Gastroesophageal sphincter (tissue), 4 donors: ENCODE measurements at regions not wholly inside any gene's neighbourhood (a gene's known extent, or its start where the extent isn't known, plus 50 kb on each side); places are given as distances from the start of the nearest gene placed in this dataset.
"Not testable (repeated sequence)": the region's sequence is repeated elsewhere in the genome, so short reads cannot be mapped to it uniquely, and the experiment has no call there.

Experiments used
- ATAC-seq: fragments of 150-250 bp; one replicate; pipeline ENCODE4 v1.9.1; 2016; ENCODE audit warnings: mild to moderate bottlenecking, moderate library complexity
- H3K27ac ChIP-seq, 4 donors: fragments of 200-600 bp; sonication (generic) in 3 of 4; 1 replicate in 3 of 4; 2 replicates in 1 of 4; pipeline ENCODE4 v1.5.1; 2016 to 2019
- H3K27me3 ChIP-seq: fragments of 200-600 bp; sonication (generic); one replicate; pipeline ENCODE4 v1.5.1; 2019
- H3K36me3 ChIP-seq, 2 donors: fragments of 200-600 bp; sonication (generic); one replicate each; pipeline ENCODE4 v1.5.1; 2019; ENCODE audit warnings: control low read depth in 1 of 2
- H3K4me1 ChIP-seq, 3 donors: fragments of 200-600 bp; sonication (generic); 1 replicate in 2 of 3; 2 replicates in 1 of 3; pipeline ENCODE4 v1.5.1; 2016 to 2019; ENCODE audit warnings: control low read depth in 2 of 3
- H3K4me3 ChIP-seq, 2 donors: fragments of 200-600 bp; sonication (generic); one replicate each; pipeline ENCODE4 v1.5.1; 2019; ENCODE audit warnings: mild to moderate bottlenecking in 1 of 2, moderate library complexity in 1 of 2
- H3K9me3 ChIP-seq, 3 donors: fragments of 200-600 bp; sonication (generic); one replicate each; pipeline ENCODE4 v1.5.1; 2017 to 2019; ENCODE audit warnings: control low read depth in 2 of 3
- CTCF ChIP-seq, 4 experiments: fragments of 200-600 bp in 2 of 4; fragments of 450-650 bp in 2 of 4; sonication (generic) in 1 of 4; IDR thresholded peaks; one replicate each; pipeline ENCODE4 v1.5.1; 2017 to 2019; ENCODE audit warnings: antibody characterized with exemption in 4 of 4, mild to moderate bottlenecking in 2 of 4, moderate library complexity in 2 of 4
- EP300 ChIP-seq: sonication (generic); formaldehyde crosslinking; IDR thresholded peaks from one replicate; pipeline ENCODE4 v1.6.1; 2017; ENCODE audit warnings: antibody characterized with exemption, mild to moderate bottlenecking
- POLR2A ChIP-seq, 2 donors: fragments of 450-650 bp; IDR thresholded peaks; one replicate each; pipeline ENCODE4 v1.6.1; 2017; ENCODE audit warnings: antibody characterized with exemption in 2 of 2, mild to moderate bottlenecking in 2 of 2, moderate library complexity in 1 of 2
- POLR2AphosphoS5 ChIP-seq: sonication (generic); formaldehyde crosslinking; IDR thresholded peaks from one replicate; pipeline ENCODE4 v1.6.1; 2017; ENCODE audit warnings: antibody characterized with exemption
- WGBS, 2 donors: methylation state at CpG; one replicate each; pipeline ENCODE4 v1.1.5; 2018; ENCODE audit warnings: low coverage in 1 of 2; 5-methylcytosine and 5-hydroxymethylcytosine counted together

- ATAC-seq, result no peak
- Histone ChIP-seq H3K4me1 (no peaks in the 10 kb centered on the region), H3K36me3 (no peaks in the 10 kb centered on the region), H3K27me3 (no peaks in the 10 kb centered on the region), H3K4me3 (no peak overlapping the region), H3K27ac (no peak overlapping the region), H3K9me3 (peaks cover 0 to 13% (median 0%) of the 10 kb centered on the region in 3 donors)
- TF ChIP-seq POLR2A (IDR thresholded peaks at IDR 0.05) (no peak), EP300 (no peak), POLR2AphosphoS5 (no peak), CTCF (IDR thresholded peaks at IDR 0.05) (no peak)
- WGBS, 2 donors, result 80 to 92% methylated on average over 1 of the region's 1 CpG
Observed at GRCh38 chr5:30357371-30357770, 836.1 kb upstream of the CDH6 start.

GRCh38 chr5:30355675-30356074, 837.8 kb upstream of the CDH6 start:
- H3K4me3 ChIP-seq, result no peak overlapping the region
- H3K4me1 ChIP-seq, result no peaks in the 10 kb centered on the region
- ATAC-seq, result no peak
- H3K9me3 ChIP-seq, result peaks cover 0 to 7% (median 0%) of the 10 kb centered on the region in 3 donors
- no peaks in the 10 kb centered on the region for H3K27me3 ChIP-seq
- WGBS, 2 donors, result 71 to 72% methylated on average over 5 of the region's 5 CpGs
- no peak for TF ChIP-seq EP300
- TF ChIP-seq POLR2AphosphoS5, result no peak
- no peak for TF ChIP-seq POLR2A (IDR thresholded peaks at IDR 0.05)
- TF ChIP-seq CTCF (IDR thresholded peaks at IDR 0.05), result no peak
- H3K27ac ChIP-seq, result no peak overlapping the region
- no peaks in the 10 kb centered on the region for H3K36me3 ChIP-seq

- H3K4me3 ChIP-seq, result no peak overlapping the region
- ATAC-seq, result no peak
- no peaks in the 10 kb centered on the region for H3K36me3 ChIP-seq
- H3K27me3 ChIP-seq, result no peaks in the 10 kb centered on the region
- no peaks in the 10 kb centered on the region for H3K9me3 ChIP-seq
- TF ChIP-seq POLR2A (IDR thresholded peaks at IDR 0.05) (no peak), CTCF (IDR thresholded peaks at IDR 0.05) (no peak), EP300 (no peak), POLR2AphosphoS5 (no peak)
- H3K4me1 ChIP-seq, result no peaks in the 10 kb centered on the region
- WGBS, 2 donors, result 41 to 44% methylated on average over 3 of the region's 3 CpGs
- H3K27ac ChIP-seq, result no peak overlapping the region
Observed at GRCh38 chr5:30347858-30348257, 845.6 kb upstream of the CDH6 start.

GRCh38 chr5:30345539-30346345, 847.7 kb upstream of the CDH6 start:
- WGBS, 2 donors, result 87% methylated on average over 4 of the region's 50 CpGs; no CpG with 5 or more reads in 1 of the 2 donors
- H3K27me3 ChIP-seq, H3K27ac ChIP-seq, ATAC-seq, H3K36me3 ChIP-seq, H3K9me3 ChIP-seq, H3K4me1 ChIP-seq, H3K4me3 ChIP-seq: not testable (repeated sequence)

GRCh38 chr5:30343707-30344106, 849.8 kb upstream of the CDH6 start:
- ATAC-seq, result no peak
- H3K36me3 ChIP-seq, result no peaks in the 10 kb centered on the region
- no peaks in the 10 kb centered on the region for H3K4me1 ChIP-seq
- H3K9me3 ChIP-seq, result no peaks in the 10 kb centered on the region
- no peak overlapping the region for H3K27ac ChIP-seq
- 47 to 79% methylated on average over 3 of the region's 3 CpGs for WGBS, 2 donors
- TF ChIP-seq POLR2A (IDR thresholded peaks at IDR 0.05) (no peak), POLR2AphosphoS5 (no peak), EP300 (no peak), CTCF (IDR thresholded peaks at IDR 0.05) (no peak)
- no peaks in the 10 kb centered on the region for H3K27me3 ChIP-seq
- no peak overlapping the region for H3K4me3 ChIP-seq
